ENCODE measurements at regions not wholly inside any gene's neighbourhood (a gene's known extent, or its start where the extent isn't known, plus 50 kb on each side); places are given as distances from the start of the nearest gene placed in this dataset.

DNA sequence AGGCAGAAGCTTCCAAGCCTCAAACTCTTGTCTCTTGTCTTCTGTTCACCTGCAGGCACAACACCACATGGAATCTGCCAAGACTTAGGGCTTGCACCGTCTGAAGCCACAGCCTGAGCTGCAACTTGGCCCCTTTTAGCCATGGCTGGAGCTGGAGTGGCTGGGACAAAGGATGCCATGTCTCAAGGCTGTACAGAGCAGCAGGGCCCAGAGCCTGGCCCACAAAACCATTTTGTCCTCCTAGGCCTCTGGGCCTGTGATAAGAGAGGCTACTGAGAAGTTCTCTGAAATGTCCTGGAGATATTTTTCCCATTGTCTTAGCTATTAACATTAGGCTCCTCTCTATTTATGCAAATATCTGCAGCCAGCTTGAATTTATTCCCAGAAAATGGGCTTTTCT is 330.8 kb downstream of the DTWD2 start:
- Histone ChIP-seq H2AFZ (replicated peaks) (no peak overlapping the region), H3K9me3 (ENCODE audit: low read depth) (no peaks in the 10 kb centered on the region), H3K27ac (no peak overlapping the region), H3K36me3 (no peaks in the 10 kb centered on the region), H3K79me2 (ENCODE audit: low read depth) (no peaks in the 10 kb centered on the region), H3F3A (ENCODE audit: low read depth) (no peaks in the 10 kb centered on the region), H3K4me3 (no peak overlapping the region), H3K27me3 (no peaks in the 10 kb centered on the region), H4K20me1 (ENCODE audit: low read depth) (no peaks in the 10 kb centered on the region), H3K4me2 (no peak overlapping the region), H3K9ac (no peak overlapping the region), H3K4me1 (no peaks in the 10 kb centered on the region)
- peaks cover 42% of the 10 kb centered on the region for H3K9me3 Mint-ChIP-seq
- no peak for DNase-seq (ENCODE audit: low spot score)
- H3K36me3 Mint-ChIP-seq = peaks cover 7% of the 10 kb centered on the region
- H3K4me3 Mint-ChIP-seq = no peak overlapping the region
- TF ChIP-seq EZH2 (IDR thresholded peaks at IDR 0.05) = no peak
- no peak for TF ChIP-seq EZH2phosphoT487 (IDR thresholded peaks at IDR 0.05)
- TF ChIP-seq, protein P1, sequence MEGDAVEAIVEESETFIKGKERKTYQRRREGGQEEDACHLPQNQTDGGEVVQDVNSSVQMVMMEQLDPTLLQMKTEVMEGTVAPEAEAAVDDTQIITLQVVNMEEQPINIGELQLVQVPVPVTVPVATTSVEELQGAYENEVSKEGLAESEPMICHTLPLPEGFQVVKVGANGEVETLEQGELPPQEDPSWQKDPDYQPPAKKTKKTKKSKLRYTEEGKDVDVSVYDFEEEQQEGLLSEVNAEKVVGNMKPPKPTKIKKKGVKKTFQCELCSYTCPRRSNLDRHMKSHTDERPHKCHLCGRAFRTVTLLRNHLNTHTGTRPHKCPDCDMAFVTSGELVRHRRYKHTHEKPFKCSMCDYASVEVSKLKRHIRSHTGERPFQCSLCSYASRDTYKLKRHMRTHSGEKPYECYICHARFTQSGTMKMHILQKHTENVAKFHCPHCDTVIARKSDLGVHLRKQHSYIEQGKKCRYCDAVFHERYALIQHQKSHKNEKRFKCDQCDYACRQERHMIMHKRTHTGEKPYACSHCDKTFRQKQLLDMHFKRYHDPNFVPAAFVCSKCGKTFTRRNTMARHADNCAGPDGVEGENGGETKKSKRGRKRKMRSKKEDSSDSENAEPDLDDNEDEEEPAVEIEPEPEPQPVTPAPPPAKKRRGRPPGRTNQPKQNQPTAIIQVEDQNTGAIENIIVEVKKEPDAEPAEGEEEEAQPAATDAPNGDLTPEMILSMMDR (IDR thresholded peaks at IDR 0.05) = no peak
- H3K27ac Mint-ChIP-seq = no peak overlapping the region
- H3K4me1 Mint-ChIP-seq = no peaks in the 10 kb centered on the region
- no peaks in the 10 kb centered on the region for H3K27me3 Mint-ChIP-seq (ENCODE audit: insufficient read depth, low read depth)

DNA sequence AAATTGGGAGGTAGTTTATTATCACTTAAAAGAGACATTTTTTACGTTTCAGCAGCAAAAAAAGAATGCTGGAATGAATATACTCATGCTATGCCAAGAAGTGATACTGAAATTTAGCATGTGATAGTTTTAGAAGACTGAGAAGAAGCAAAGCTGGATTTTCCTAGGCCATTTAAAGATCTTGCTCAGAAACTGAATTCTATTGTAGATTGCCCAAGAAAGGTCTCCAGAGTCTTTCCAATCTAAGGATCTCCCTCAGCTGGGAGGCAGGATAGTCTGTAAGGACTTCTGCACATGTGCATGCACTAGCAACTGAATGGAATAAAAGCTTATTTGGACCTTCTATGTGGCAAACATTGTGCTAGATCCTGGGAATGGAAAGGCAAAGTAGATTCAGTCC is 334.5 kb downstream of the DTWD2 start:
- no peak for TF ChIP-seq EZH2 (IDR thresholded peaks at IDR 0.05)
- TF ChIP-seq, protein P1 (IDR thresholded peaks at IDR 0.05) = no peak
- no peak for TF ChIP-seq EZH2phosphoT487 (IDR thresholded peaks at IDR 0.05)
- H3K27ac Mint-ChIP-seq = no peak overlapping the region
- H3K27ac ChIP-seq = no peak overlapping the region
- no peaks in the 10 kb centered on the region for H3K27me3 ChIP-seq
- no peak overlapping the region for H3K4me3 ChIP-seq
- H3K79me2 ChIP-seq (ENCODE audit: low read depth) = no peaks in the 10 kb centered on the region
- H3K9me3 ChIP-seq (ENCODE audit: low read depth) = no peaks in the 10 kb centered on the region
- H3K27me3 Mint-ChIP-seq (ENCODE audit: insufficient read depth, low read depth) = no peaks in the 10 kb centered on the region
- DNase-seq (ENCODE audit: low spot score) = no peak
- H3K36me3 ChIP-seq = no peaks in the 10 kb centered on the region
- no peak overlapping the region for H3K4me2 ChIP-seq
- peaks cover 5% of the 10 kb centered on the region for H3K4me1 Mint-ChIP-seq
- no peak overlapping the region for H3K4me3 Mint-ChIP-seq
- H3K36me3 Mint-ChIP-seq = peaks cover 7% of the 10 kb centered on the region
- no peak overlapping the region for H2AFZ ChIP-seq (replicated peaks)
- peaks cover 39% of the 10 kb centered on the region for H3K9me3 Mint-ChIP-seq
- no peaks in the 10 kb centered on the region for H4K20me1 ChIP-seq (ENCODE audit: low read depth)
- H3K4me1 ChIP-seq = no peaks in the 10 kb centered on the region
- no peak overlapping the region for H3K9ac ChIP-seq
- no peaks in the 10 kb centered on the region for H3F3A ChIP-seq (ENCODE audit: low read depth)

DNA sequence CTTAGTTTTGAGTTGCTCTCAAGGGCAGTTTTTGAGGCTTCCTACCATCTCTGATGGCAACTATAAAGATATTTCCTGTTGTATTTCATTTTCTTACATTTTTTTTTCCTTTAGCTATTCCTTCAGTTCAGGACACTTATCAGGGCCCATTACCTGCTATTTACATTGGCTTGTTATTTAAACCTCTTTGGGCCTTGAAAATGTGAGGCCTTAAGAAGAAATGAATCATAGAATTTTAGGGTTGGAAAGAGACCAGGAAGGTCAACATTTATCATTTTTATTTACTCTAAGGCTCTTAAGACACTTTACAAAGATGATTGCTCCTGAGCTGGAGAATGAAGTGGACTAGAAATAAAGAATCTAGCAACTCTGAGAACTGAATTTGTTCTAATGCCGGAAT is 335.2 kb downstream of the DTWD2 start:
- Mint-ChIP-seq H3K9me3 (peaks cover 32% of the 10 kb centered on the region), H3K27me3 (ENCODE audit: insufficient read depth, low read depth) (no peaks in the 10 kb centered on the region), H3K36me3 (peaks cover 7% of the 10 kb centered on the region), H3K4me3 (no peak overlapping the region), H3K27ac (no peak overlapping the region), H3K4me1 (peaks cover 6% of the 10 kb centered on the region)
- Histone ChIP-seq H3K36me3 (no peaks in the 10 kb centered on the region), H3F3A (ENCODE audit: low read depth) (no peaks in the 10 kb centered on the region), H2AFZ (replicated peaks) (no peak overlapping the region), H3K4me2 (no peak overlapping the region), H4K20me1 (ENCODE audit: low read depth) (no peaks in the 10 kb centered on the region), H3K27me3 (no peaks in the 10 kb centered on the region), H3K9ac (no peak overlapping the region), H3K79me2 (ENCODE audit: low read depth) (no peaks in the 10 kb centered on the region), H3K4me3 (no peak overlapping the region), H3K9me3 (ENCODE audit: low read depth) (no peaks in the 10 kb centered on the region), H3K4me1 (no peaks in the 10 kb centered on the region), H3K27ac (no peak overlapping the region)
- no peak for TF ChIP-seq EZH2phosphoT487 (IDR thresholded peaks at IDR 0.05)
- no peak for TF ChIP-seq EZH2 (IDR thresholded peaks at IDR 0.05)
- TF ChIP-seq, protein P1 (IDR thresholded peaks at IDR 0.05) = no peak
- no peak for DNase-seq (ENCODE audit: low spot score)

All from neural progenitor cell (in vitro differentiated cells).